ENCODE measurements at regions not wholly inside any gene's neighbourhood (a gene's known extent, or its start where the extent isn't known, plus 50 kb on each side); places are given as distances from the start of the nearest gene placed in this dataset.

GRCh38 chr5:68458416-68459021 lies 243.0 kb downstream of the PIK3R1 start:
- TF ChIP-seq CTCF (IDR thresholded peaks at IDR 0.05) (no peak), POLR2A (IDR thresholded peaks at IDR 0.05) (no peak), EP300 (IDR thresholded peaks at IDR 0.05) (no peak)

All from ovary (tissue), 3 donors.